C4-2B (cell line): ENCODE measurements at regions not wholly inside any gene's neighbourhood (a gene's known extent, or its start where the extent isn't known, plus 50 kb on each side); places are given as distances from the start of the nearest gene placed in this dataset.

ENCODE experiments used
- CTCF ChIP-seq: fragments of 450-650 bp; conservative IDR thresholded peaks from 2 replicates; pipeline ENCODE4 v1.5.1; 2017; ENCODE audit warnings: mild to moderate bottlenecking
- ZFX ChIP-seq: fragments of 450-650 bp; IDR thresholded peaks from 2 replicates; pipeline ENCODE4 v1.6.1; 2017

- no peak for TF ChIP-seq CTCF
- no peak for TF ChIP-seq ZFX
Observed at GRCh38 chr16:11430601-11431317, 85.5 kb downstream of the RMI2 start.
